Naive thymus-derived CD8-positive, alpha-beta T cell (primary cell): ENCODE measurements at regions not wholly inside any gene's neighbourhood (a gene's known extent, or its start where the extent isn't known, plus 50 kb on each side); places are given as distances from the start of the nearest gene placed in this dataset.

Source experiments
- ATAC-seq, 2 donors: fragments of 150-1000 bp; cut with Tn5 transposase in 1 of 2; sonication (Bioruptor Pico), chemical (Tn5 transposase) in 1 of 2; 1 replicate in 1 of 2; 2 replicates in 1 of 2; pipeline ENCODE4 v1.10.0; 2021; ENCODE audit warnings: mild to moderate bottlenecking in 2 of 2, moderate library complexity in 2 of 2
- POLR2A ChIA-PET: fragments of 350-600 bp; sonication (Branson Sonifier 250); formaldehyde crosslinking; loops from one replicate; lab custom pipeline; 2021; ENCODE audit warnings: antibody characterized with exemption; lab: Charles Lee
- DNase-seq, 10 donors: peaks; one replicate each; pipeline versions ENCODE4 v3.0.0 to v3.0.0-alpha.2; 2020 to 2022
- H3K27ac Mint-ChIP-seq, 10 donors: one replicate each; pipeline ENCODE4 v1.8.0; 2020 to 2022; ENCODE audit warnings: mild to moderate bottlenecking in 10 of 10, mixed read lengths in 10 of 10, moderate library complexity in 4 of 10, inconsistent platforms in 1 of 10
- H3K27me3 Mint-ChIP-seq, 5 donors: one replicate each; pipeline ENCODE4 v1.8.0; 2021 to 2022; ENCODE audit warnings: mixed read lengths in 5 of 5
- H3K36me3 Mint-ChIP-seq, 3 donors: one replicate each; pipeline ENCODE4 v1.8.0; 2020 to 2022; ENCODE audit warnings: mixed read lengths in 3 of 3, mild to moderate bottlenecking in 2 of 3, inconsistent platforms in 1 of 3
- H3K4me1 Mint-ChIP-seq, 4 donors: one replicate each; pipeline ENCODE4 v1.8.0; 2021 to 2022; ENCODE audit warnings: mixed read lengths in 4 of 4
- H3K4me3 Mint-ChIP-seq, 10 donors: one replicate each; pipeline ENCODE4 v1.8.0; 2020 to 2022; ENCODE audit warnings: mild to moderate bottlenecking in 10 of 10, mixed read lengths in 10 of 10, moderate library complexity in 6 of 10, inconsistent platforms in 1 of 10
- H3K9me3 Mint-ChIP-seq, 9 donors: one replicate each; pipeline ENCODE4 v1.8.0; 2020 to 2022; ENCODE audit warnings: mixed read lengths in 9 of 9, mild to moderate bottlenecking in 3 of 9, inconsistent platforms in 1 of 9, moderate library complexity in 1 of 9

DNA sequence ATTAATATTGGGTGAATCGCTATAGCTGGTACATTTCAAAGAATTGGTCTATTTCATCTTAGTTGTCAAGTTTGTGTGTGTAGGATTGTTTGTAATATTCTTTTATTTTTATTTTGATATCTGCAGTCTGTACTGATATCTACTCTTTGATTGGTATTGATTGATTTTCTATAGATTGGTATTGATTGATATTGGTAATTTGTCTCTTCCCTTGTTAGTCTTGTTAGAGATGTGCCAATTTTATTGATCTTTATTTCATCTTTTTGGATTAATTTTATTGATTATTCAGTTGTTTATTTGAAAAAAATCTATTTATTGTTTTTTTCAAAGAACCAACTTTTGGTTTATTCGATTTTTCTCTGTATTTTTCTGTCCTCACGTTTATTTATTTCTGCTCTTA lies 61.4 kb downstream of the TM2D3 start:
- Mint-ChIP-seq H3K27ac (no peak overlapping the region), H3K4me1 (no peaks in the 10 kb centered on the region), H3K27me3 (peaks cover 27 to 53% (median 35%) of the 10 kb centered on the region in 5 donors), H3K9me3 (peaks cover 0 to 27% (median 13%) of the 10 kb centered on the region in 9 donors), H3K36me3 (peaks cover 2 to 16% (median 2%) of the 10 kb centered on the region in 3 donors), H3K4me3 (no peak overlapping the region)
- POLR2A ChIA-PET = no interaction called here
- DNase-seq = no peak
- no peak for ATAC-seq

DNA sequence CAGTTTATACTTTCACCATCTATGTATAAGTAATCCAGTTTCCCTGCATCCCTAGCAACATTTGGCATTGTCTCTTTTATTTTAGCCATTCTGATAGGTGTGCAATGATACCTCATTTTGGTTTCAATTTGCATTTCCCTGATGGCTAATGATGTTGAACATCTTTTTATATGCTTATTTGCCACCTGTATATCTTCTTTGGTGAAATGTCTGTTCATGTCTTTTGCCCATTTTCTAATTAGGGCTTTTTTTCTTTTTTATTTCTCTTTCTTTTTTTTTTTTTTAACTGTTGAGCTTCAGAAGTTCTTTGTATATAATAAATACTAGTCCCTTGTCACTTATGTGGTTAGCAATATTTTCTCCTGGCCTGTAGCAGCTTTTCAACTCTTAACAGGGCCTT lies 68.9 kb downstream of the TM2D3 start:
- DNase-seq (no peak), ATAC-seq (no peak)
- peaks cover 19 to 70% (median 48%) of the 10 kb centered on the region in 5 donors for H3K27me3 Mint-ChIP-seq
- H3K4me3 Mint-ChIP-seq = no peak overlapping the region
- peaks cover 0 to 10% (median 2%) of the 10 kb centered on the region in 3 donors for H3K36me3 Mint-ChIP-seq
- peaks cover 0 to 26% (median 14%) of the 10 kb centered on the region in 9 donors for H3K9me3 Mint-ChIP-seq
- H3K27ac Mint-ChIP-seq = no peak overlapping the region
- peaks cover 0 to 6% (median 2%) of the 10 kb centered on the region in 4 donors for H3K4me1 Mint-ChIP-seq
- POLR2A ChIA-PET = no interaction called here

- Mint-ChIP-seq H3K4me1 (peaks cover 0 to 6% (median 2%) of the 10 kb centered on the region in 4 donors), H3K4me3 (no peak overlapping the region), H3K36me3 (peaks cover 0 to 10% (median 0%) of the 10 kb centered on the region in 3 donors), H3K27ac (no peak overlapping the region), H3K9me3 (peaks cover 0 to 32% (median 14%) of the 10 kb centered on the region in 9 donors), H3K27me3 (peaks cover 16 to 66% (median 41%) of the 10 kb centered on the region in 5 donors)
- POLR2A ChIA-PET = no interaction called here
- no peak for ATAC-seq
- DNase-seq = no peak
These were observed 71.8 kb downstream of the TM2D3 start for GRCh38 chr15:101580431-101580830.

DNA sequence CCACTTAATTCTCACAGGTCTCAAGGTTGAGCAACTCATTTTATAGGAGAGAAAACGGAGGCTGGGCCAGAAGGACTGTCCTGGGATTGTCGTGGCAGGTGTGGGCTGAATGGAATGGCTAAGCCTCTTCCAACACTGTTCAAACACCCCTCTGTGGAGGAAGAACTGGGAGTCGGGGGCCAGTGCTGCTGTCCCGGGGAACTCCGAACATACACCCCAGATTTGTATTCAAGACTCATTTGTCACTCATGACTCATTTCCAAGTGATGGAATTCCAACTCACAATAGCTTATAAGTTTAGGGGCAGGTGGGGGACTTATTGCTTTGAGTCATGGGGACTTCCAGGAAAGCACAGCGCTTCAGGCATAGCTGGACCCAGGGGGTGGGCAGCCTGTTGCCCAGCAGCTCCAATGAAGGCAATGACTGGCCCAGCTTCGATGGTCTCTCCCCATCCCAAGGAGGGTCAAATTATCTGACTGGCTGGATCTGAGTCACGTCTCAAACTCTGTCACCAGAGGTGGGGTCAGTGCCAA lies 72.5 kb downstream of the TM2D3 start:
- ATAC-seq = no peak
- H3K9me3 Mint-ChIP-seq = peaks cover 0 to 29% (median 14%) of the 10 kb centered on the region in 9 donors
- peaks cover 20 to 66% (median 43%) of the 10 kb centered on the region in 5 donors for H3K27me3 Mint-ChIP-seq
- H3K27ac Mint-ChIP-seq = no peak overlapping the region
- peaks cover 0 to 10% (median 0%) of the 10 kb centered on the region in 3 donors for H3K36me3 Mint-ChIP-seq
- peaks cover 0 to 6% (median 2%) of the 10 kb centered on the region in 4 donors for H3K4me1 Mint-ChIP-seq
- no peak for DNase-seq
- H3K4me3 Mint-ChIP-seq = no peak overlapping the region
- POLR2A ChIA-PET = no interaction called here

DNA sequence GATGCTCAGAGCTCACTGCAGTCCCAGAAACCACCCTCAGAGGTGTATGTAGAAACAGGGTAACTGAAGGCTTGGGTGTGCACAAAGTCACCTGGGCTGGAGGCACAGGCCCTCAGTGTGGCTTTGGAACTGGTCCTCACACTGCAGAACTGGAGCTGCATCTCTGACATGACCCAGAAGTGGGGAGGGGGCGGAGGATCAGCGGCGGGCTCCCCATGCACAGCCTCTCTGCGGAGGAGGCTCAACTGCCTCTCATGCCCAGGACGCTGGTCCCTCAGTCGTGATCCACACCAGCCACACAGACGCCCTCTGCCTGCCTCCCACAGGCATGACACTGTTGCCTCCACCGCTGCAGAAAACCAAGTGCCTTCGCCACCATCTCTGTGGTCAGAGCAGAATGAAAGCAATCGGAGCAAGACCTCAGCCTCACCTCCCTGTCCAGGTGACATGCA lies 73.7 kb downstream of the TM2D3 start:
- Mint-ChIP-seq H3K27ac (peak overlapping the region in 1 of 10 donors; percentile 17), H3K9me3 (peaks cover 0 to 20% (median 7%) of the 10 kb centered on the region in 9 donors), H3K4me1 (peaks cover 0 to 6% (median 2%) of the 10 kb centered on the region in 4 donors), H3K4me3 (no peak overlapping the region), H3K27me3 (peaks cover 20 to 68% (median 45%) of the 10 kb centered on the region in 5 donors), H3K36me3 (no peaks in the 10 kb centered on the region)
- DNase-seq (no peak), ATAC-seq (no peak)
- POLR2A ChIA-PET = no interaction called here

DNA sequence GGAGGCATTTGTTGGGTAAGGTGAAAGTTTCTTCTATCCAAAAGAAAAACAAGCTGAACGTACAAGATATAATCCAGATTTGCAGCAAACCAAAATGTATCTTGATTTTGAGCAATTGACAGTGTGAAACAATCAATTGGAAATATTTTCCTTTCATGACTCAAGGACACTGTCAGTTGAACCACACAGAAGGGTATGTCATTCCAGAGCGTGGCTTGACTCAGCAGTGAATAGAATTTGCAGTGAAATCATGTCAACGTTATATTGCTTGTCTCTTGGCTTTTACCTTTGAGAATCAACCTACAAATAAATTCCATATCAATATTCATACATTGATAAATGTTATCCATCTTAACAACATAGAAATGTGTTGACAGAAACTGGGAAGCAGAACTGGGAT lies 78.2 kb downstream of the TM2D3 start:
- ATAC-seq = no peak
- peaks cover 0 to 3% (median under 1%) of the 10 kb centered on the region in 4 donors for H3K4me1 Mint-ChIP-seq
- DNase-seq = no peak
- peaks cover 0 to 9% (median 0%) of the 10 kb centered on the region in 9 donors for H3K9me3 Mint-ChIP-seq
- H3K36me3 Mint-ChIP-seq = no peaks in the 10 kb centered on the region
- POLR2A ChIA-PET = no interaction called here
- H3K27ac Mint-ChIP-seq = no peak overlapping the region
- no peak overlapping the region for H3K4me3 Mint-ChIP-seq
- H3K27me3 Mint-ChIP-seq = peaks cover 15 to 44% (median 25%) of the 10 kb centered on the region in 5 donors

GRCh38 chr15:101570241-101570640 lies 80.7 kb upstream of the PCSK6 start:
- no peak overlapping the region for H3K4me3 Mint-ChIP-seq
- H3K27me3 Mint-ChIP-seq = peaks cover 11 to 41% (median 16%) of the 10 kb centered on the region in 5 donors
- no peaks in the 10 kb centered on the region for H3K36me3 Mint-ChIP-seq
- POLR2A ChIA-PET = no interaction called here
- no peaks in the 10 kb centered on the region for H3K4me1 Mint-ChIP-seq
- no peaks in the 10 kb centered on the region for H3K9me3 Mint-ChIP-seq
- H3K27ac Mint-ChIP-seq = no peak overlapping the region
- ATAC-seq = no peak
- no peak for DNase-seq

GRCh38 chr15:101568821-101569555 lies 79.5 kb upstream of the PCSK6 start:
- H3K27me3 Mint-ChIP-seq = peaks cover 12 to 40% (median 19%) of the 10 kb centered on the region in 5 donors
- DNase-seq = no peak
- no peaks in the 10 kb centered on the region for H3K4me1 Mint-ChIP-seq
- no peaks in the 10 kb centered on the region for H3K36me3 Mint-ChIP-seq
- H3K4me3 Mint-ChIP-seq = no peak overlapping the region
- no peaks in the 10 kb centered on the region for H3K9me3 Mint-ChIP-seq
- POLR2A ChIA-PET = no interaction called here
- no peak for ATAC-seq
- no peak overlapping the region for H3K27ac Mint-ChIP-seq

- H3K4me1 Mint-ChIP-seq = peaks cover 0 to 3% (median 0%) of the 10 kb centered on the region in 4 donors
- no peak overlapping the region for H3K27ac Mint-ChIP-seq
- no peak overlapping the region for H3K4me3 Mint-ChIP-seq
- DNase-seq (no peak), ATAC-seq (no peak)
- H3K9me3 Mint-ChIP-seq = no peaks in the 10 kb centered on the region
- peaks cover 8 to 34% (median 19%) of the 10 kb centered on the region in 5 donors for H3K27me3 Mint-ChIP-seq
- no peaks in the 10 kb centered on the region for H3K36me3 Mint-ChIP-seq
- POLR2A ChIA-PET = no interaction called here
These were observed 78.8 kb upstream of the PCSK6 start for GRCh38 chr15:101568309-101568708.

DNA sequence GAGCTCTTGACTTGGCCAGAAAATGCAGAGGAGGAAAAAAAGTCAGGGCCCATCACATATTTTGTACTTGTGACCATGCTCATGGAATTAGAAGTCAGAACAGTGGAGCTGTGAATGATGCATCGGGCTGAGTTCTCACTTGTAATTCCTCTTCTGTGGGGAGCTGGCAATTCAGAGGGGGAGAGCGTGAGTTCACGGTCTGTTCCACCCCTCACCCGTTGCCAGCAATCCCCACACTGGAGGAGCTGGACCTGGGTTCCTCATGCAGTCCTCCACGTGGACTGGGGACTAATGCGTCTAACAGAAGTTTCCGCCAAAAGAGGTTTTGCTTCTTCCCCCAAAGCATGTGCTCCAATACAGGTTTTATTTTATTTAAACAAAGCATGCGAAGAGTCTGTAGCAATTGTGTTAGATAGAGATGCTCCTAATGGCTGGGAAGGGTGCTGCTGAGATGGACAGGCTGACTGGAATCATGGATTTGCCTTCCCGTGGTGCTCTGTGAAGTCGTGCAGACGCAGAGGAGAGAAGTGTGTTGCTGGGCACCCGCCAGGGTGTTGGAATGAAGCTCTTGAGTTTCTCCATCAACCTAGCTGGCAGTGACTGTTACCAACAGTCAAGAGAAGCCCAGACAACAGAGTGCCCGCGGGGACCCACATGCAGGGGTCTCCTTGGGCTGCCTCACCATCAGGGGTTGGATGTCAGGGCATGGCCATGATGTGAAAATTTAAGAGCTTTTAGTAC lies 77.4 kb upstream of the PCSK6 start:
- Mint-ChIP-seq H3K4me3 (no peak overlapping the region), H3K9me3 (no peaks in the 10 kb centered on the region), H3K27ac (peak overlapping the region in 1 of 10 donors; percentile 51), H3K4me1 (peaks cover 0 to 3% (median 0%) of the 10 kb centered on the region in 4 donors), H3K36me3 (no peaks in the 10 kb centered on the region), H3K27me3 (peaks cover 7 to 35% (median 13%) of the 10 kb centered on the region in 5 donors)
- ATAC-seq (no peak), DNase-seq (no peak)
- POLR2A ChIA-PET = no interaction called here

- no peaks in the 10 kb centered on the region for H3K9me3 Mint-ChIP-seq
- no peaks in the 10 kb centered on the region for H3K36me3 Mint-ChIP-seq
- peaks cover 7 to 35% (median 18%) of the 10 kb centered on the region in 5 donors for H3K27me3 Mint-ChIP-seq
- DNase-seq (no peak), ATAC-seq (no peak)
- POLR2A ChIA-PET = no interaction called here
- H3K4me3 Mint-ChIP-seq = no peak overlapping the region
- H3K4me1 Mint-ChIP-seq = peaks cover 0 to 3% (median 0%) of the 10 kb centered on the region in 4 donors
- H3K27ac Mint-ChIP-seq = no peak overlapping the region
These were observed 75.9 kb upstream of the PCSK6 start for GRCh38 chr15:101565377-101565776.

DNA sequence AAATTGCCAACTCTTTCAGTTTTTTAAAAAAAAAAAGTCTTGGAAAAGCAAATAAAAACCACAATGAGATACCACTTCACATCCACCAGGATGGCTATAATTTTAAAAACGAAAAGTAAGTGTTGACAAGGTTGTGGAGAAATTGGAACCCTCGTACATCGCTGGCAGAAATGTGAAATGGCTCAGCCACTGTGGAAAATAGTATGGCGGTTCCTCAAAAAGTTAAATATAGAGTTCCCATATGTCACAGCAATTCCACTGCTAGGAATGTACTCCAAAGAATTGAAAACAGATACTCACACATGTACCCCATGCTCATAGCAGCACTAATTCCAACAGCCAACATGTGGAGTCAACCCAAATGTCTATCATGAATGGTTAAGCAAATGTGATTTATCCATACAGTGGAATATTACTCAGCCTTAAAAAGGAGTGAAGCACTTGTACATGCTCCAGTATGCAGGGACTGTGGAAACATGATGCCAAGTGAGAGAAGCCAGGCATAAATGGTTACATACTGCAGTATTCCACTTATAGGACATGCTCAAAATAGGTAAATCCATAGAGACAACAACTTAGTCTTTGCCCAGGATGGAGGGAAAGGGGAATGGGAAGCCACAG lies 73.8 kb upstream of the PCSK6 start:
- Mint-ChIP-seq H3K4me1 (peaks cover 0 to 7% (median 4%) of the 10 kb centered on the region in 4 donors), H3K9me3 (no peaks in the 10 kb centered on the region), H3K27me3 (peaks cover 7 to 39% (median 16%) of the 10 kb centered on the region in 5 donors), H3K4me3 (no peak overlapping the region), H3K36me3 (no peaks in the 10 kb centered on the region), H3K27ac (no peak overlapping the region)
- DNase-seq (no peak), ATAC-seq (no peak)
- POLR2A ChIA-PET = no interaction called here
